ENCODE measurements at regions not wholly inside any gene's neighbourhood (a gene's known extent, or its start where the extent isn't known, plus 50 kb on each side); places are given as distances from the start of the nearest gene placed in this dataset.

DNA sequence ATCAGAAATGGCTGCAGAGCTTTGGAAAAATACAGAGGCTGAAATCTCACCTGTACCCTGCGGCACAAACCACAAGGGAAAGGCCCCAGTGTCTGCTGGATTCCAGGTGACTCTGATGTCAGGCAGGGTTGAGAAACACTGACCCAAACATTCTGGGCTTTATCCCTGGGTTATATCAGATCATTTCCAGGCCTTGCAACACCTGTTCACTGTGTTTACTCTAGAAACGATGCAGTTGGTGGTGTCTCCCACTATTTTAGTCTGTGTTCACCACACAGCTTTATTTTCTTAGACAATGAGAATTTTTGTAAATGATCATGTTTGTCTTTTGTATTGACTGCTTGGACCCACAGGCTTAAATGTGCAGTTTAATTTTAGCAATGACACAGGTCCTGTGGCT lies 151.5 kb upstream of the SDK2 start:
- CTCF ChIA-PET (ENCODE audit: partially characterized antibody) = interaction anchor here (1.2 to 1.4 kb wide), 2 partner anchors 42 to 174 kb away, joined by 3 read pairs; no protein-coding TSS in a partner anchor
- WGBS, 2 experiments (ENCODE audit: extremely low coverage in 1 of 2, insufficient coverage in 1 of 2, insufficient read length in 1 of 2, insufficient replicate concordance in 2 of 2, low coverage in 1 of 2, low lambda C conversion rate in 2 of 2, missing lambda C conversion rate in 1 of 2) = 88% methylated on average over 2 of the region's 2 CpGs; no CpG with 5 or more reads in 1 of the 2 experiments

More for the DNA sequence above, 151.5 kb upstream of the SDK2 start:
- POLR2A ChIA-PET (ENCODE audit: partially characterized antibody) = no interaction called here
- no peak overlapping the region for H3K9ac ChIP-seq (replicated peaks in 1 of 4; ENCODE audit: extremely low read depth in 1 of 4, low read depth in 3 of 4, low read length in 3 of 4)
- no peak overlapping the region for H3K4ac ChIP-seq (replicated peaks; ENCODE audit: insufficient read length, low read depth, low read length)
- TF ChIP-seq CREB1 (IDR thresholded peaks at IDR 0.05) = no peak
- TF ChIP-seq EZH2 (IDR thresholded peaks at IDR 0.05; ENCODE audit: low read depth, low read length, severe bottlenecking) = no peak
- no peak for TF ChIP-seq GABPA (IDR thresholded peaks at IDR 0.05; ENCODE audit: borderline replicate concordance, insufficient read depth, low read length)
- TF ChIP-seq SIRT6 (IDR thresholded peaks at IDR 0.05; ENCODE audit: low read length) = no peak
- TF ChIP-seq BRCA1 (IDR thresholded peaks at IDR 0.05; ENCODE audit: low read depth, low read length) = no peak
- TF ChIP-seq SP2 (IDR thresholded peaks at IDR 0.05; ENCODE audit: low read length) = no peak
- TF ChIP-seq RAD21 (IDR thresholded peaks at IDR 0.05 in 1 of 2, conservative IDR thresholded peaks at IDR 0.05 in 1 of 2; ENCODE audit: low read depth in 2 of 2, low read length in 2 of 2) = no peak
- no peak for TF ChIP-seq ATF2 (IDR thresholded peaks at IDR 0.05; ENCODE audit: low read length)
- H3K14ac ChIP-seq (ENCODE audit: insufficient read length) = no peak overlapping the region
- no peaks in the 10 kb centered on the region for H3K9me3 ChIP-seq (ENCODE audit: insufficient read depth in 2 of 2, low read depth in 1 of 2, low read length in 1 of 2)
- no peak overlapping the region for H2AK5ac ChIP-seq (ENCODE audit: low read depth, low read length)
- H2BK5ac ChIP-seq (ENCODE audit: low read depth, low read length) = no peak overlapping the region
- DNase-seq (ENCODE audit: low read depth in 1 of 2, low spot score in 2 of 2) = no peak
- H3K27ac ChIP-seq (ENCODE audit: low read depth, low read length) = no peak overlapping the region
- no peaks in the 10 kb centered on the region for H3K79me2 ChIP-seq (ENCODE audit: control insufficient read depth in 1 of 2, insufficient read depth in 2 of 2, low read length in 2 of 2)
- no peak overlapping the region for H2BK20ac ChIP-seq (ENCODE audit: low read length)
- no peaks in the 10 kb centered on the region for H3K23me2 ChIP-seq (ENCODE audit: low read depth, low read length)
- no peak overlapping the region for H2BK15ac ChIP-seq (ENCODE audit: low read length)
- no peak overlapping the region for H4K5ac ChIP-seq (ENCODE audit: insufficient read length, low read depth, low read length)
- H2BK120ac ChIP-seq (replicated peaks; ENCODE audit: low read depth, low read length) = no peak overlapping the region
- H3K23ac ChIP-seq (ENCODE audit: insufficient read length) = no peak overlapping the region
- H3K56ac ChIP-seq (replicated peaks; ENCODE audit: insufficient read length, low read depth, low read length) = no peak overlapping the region
- H3K27me3 ChIP-seq (replicated peaks in 1 of 4; ENCODE audit: control insufficient read depth in 3 of 4, extremely low read depth in 1 of 4, insufficient read depth in 3 of 4, low read length in 3 of 4) = peaks cover 0 to 2% (median 0%) of the 10 kb centered on the region in 4 experiments; a peak in 2 of 7 replicates
- no peak overlapping the region for H3K18ac ChIP-seq (ENCODE audit: extremely low read depth, low read length)
- no peaks in the 10 kb centered on the region for H3K36me3 ChIP-seq (ENCODE audit: control insufficient read depth in 2 of 4, insufficient read depth in 4 of 4, low read length in 3 of 4)
- H4K20me1 ChIP-seq (replicated peaks in 1 of 2; ENCODE audit: control insufficient read depth in 1 of 2, insufficient read depth in 2 of 2, low read length in 2 of 2) = no peaks in the 10 kb centered on the region
- no peak overlapping the region for H2BK12ac ChIP-seq (ENCODE audit: low read depth, low read length)
- no peak overlapping the region for H2AFZ ChIP-seq (ENCODE audit: low read length)
- FAIRE-seq = no peak
- H4K91ac ChIP-seq (replicated peaks; ENCODE audit: insufficient read length, low read length) = no peak overlapping the region
- H3K4me2 ChIP-seq (ENCODE audit: insufficient read depth in 1 of 2, low read depth in 2 of 2, low read length in 2 of 2) = no peak overlapping the region
- no peak overlapping the region for H4K8ac ChIP-seq (ENCODE audit: extremely low read depth, insufficient read depth, low read length)
- H3K4me3 ChIP-seq (ENCODE audit: extremely low read depth in 1 of 4, insufficient read depth in 2 of 4, low read depth in 3 of 4, low read length in 4 of 4) = no peak overlapping the region
- no peaks in the 10 kb centered on the region for H3K79me1 ChIP-seq (ENCODE audit: low read depth, low read length)
- no peaks in the 10 kb centered on the region; a peak in 1 of 7 replicates for H3K4me1 ChIP-seq (replicated peaks in 1 of 4; ENCODE audit: control insufficient read depth in 3 of 4, insufficient read depth in 4 of 4, low read length in 3 of 4)
